ENCODE measurements at regions not wholly inside any gene's neighbourhood (a gene's known extent, or its start where the extent isn't known, plus 50 kb on each side); places are given as distances from the start of the nearest gene placed in this dataset.

GRCh38 chr10:21184216-21184615 is 287.1 kb upstream of the NEBL start:
- H4K20me1 ChIP-seq (ENCODE audit: control insufficient read depth, insufficient read depth), result no peaks in the 10 kb centered on the region
- ATAC-seq, result no peak
- no peak overlapping the region for H3K9ac ChIP-seq (ENCODE audit: control insufficient read depth, insufficient read depth, low read length)
- no peak overlapping the region for H3K4me3 ChIP-seq
- CTCF ChIA-PET, result no interaction called here
- no peak overlapping the region for H2AFZ ChIP-seq (ENCODE audit: control insufficient read depth, low read depth, low read length)
- H3K4me1 ChIP-seq (ENCODE audit: control insufficient read depth, insufficient read depth, low read length), result no peaks in the 10 kb centered on the region
- DNase-seq (ENCODE audit: low read depth, low spot score), result no peak
- RAD21 ChIA-PET (ENCODE audit: unreplicated experiment), result no interaction called here
- TF ChIP-seq SMAD5 (IDR thresholded peaks at IDR 0.05; ENCODE audit: low read depth) (no peak), MTA2 (IDR thresholded peaks at IDR 0.05; ENCODE audit: low read depth) (no peak), SPI1 (IDR thresholded peaks at IDR 0.05; ENCODE audit: borderline replicate concordance, insufficient read depth, low read depth, low read length) (no peak)
- TF ChIP-seq, protein P1, sequence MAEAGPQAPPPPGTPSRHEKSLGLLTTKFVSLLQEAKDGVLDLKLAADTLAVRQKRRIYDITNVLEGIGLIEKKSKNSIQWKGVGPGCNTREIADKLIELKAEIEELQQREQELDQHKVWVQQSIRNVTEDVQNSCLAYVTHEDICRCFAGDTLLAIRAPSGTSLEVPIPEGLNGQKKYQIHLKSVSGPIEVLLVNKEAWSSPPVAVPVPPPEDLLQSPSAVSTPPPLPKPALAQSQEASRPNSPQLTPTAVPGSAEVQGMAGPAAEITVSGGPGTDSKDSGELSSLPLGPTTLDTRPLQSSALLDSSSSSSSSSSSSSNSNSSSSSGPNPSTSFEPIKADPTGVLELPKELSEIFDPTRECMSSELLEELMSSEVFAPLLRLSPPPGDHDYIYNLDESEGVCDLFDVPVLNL (IDR thresholded peaks at IDR 0.05; ENCODE audit: low read depth, low read length), result no peak
- TF ChIP-seq, protein P2, sequence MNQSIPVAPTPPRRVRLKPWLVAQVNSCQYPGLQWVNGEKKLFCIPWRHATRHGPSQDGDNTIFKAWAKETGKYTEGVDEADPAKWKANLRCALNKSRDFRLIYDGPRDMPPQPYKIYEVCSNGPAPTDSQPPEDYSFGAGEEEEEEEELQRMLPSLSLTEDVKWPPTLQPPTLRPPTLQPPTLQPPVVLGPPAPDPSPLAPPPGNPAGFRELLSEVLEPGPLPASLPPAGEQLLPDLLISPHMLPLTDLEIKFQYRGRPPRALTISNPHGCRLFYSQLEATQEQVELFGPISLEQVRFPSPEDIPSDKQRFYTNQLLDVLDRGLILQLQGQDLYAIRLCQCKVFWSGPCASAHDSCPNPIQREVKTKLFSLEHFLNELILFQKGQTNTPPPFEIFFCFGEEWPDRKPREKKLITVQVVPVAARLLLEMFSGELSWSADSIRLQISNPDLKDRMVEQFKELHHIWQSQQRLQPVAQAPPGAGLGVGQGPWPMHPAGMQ (IDR thresholded peaks at IDR 0.05; ENCODE audit: borderline replicate concordance), result no peak
- no peak for FAIRE-seq
- no TSS peak for BruUV-seq (replicated peaks)
- POLR2A ChIA-PET, result no interaction called here
- SMC1A ChIA-PET (ENCODE audit: uncharacterized antibody, unreplicated experiment), result no interaction called here
- in situ Hi-C loops (cut with MboI), result no loop called here
- no peaks in the 10 kb centered on the region for H3K79me2 ChIP-seq (ENCODE audit: control insufficient read depth, insufficient read depth, low read length)
- H3K9me3 ChIP-seq (replicated peaks; ENCODE audit: control insufficient read depth, insufficient read depth, low read length), result no peaks in the 10 kb centered on the region
- no peaks in the 10 kb centered on the region for H3K27me3 ChIP-seq (replicated peaks in 1 of 2; ENCODE audit: control insufficient read depth in 2 of 2, insufficient read depth in 2 of 2, low read length in 1 of 2)
- H3K36me3 ChIP-seq (ENCODE audit: control insufficient read depth in 2 of 2, insufficient read depth in 2 of 2, low read length in 1 of 2), result no peaks in the 10 kb centered on the region
- no peak overlapping the region for H3K4me2 ChIP-seq (ENCODE audit: control insufficient read depth, insufficient read depth)
- intact Hi-C loops (cut with micrococcal nuclease; ENCODE audit: unreplicated experiment), result no loop called here
- 50% methylated on average over 2 of the region's 2 CpGs for WGBS (ENCODE audit: insufficient coverage, insufficient replicate concordance, low lambda C conversion rate, missing lambda C conversion rate)
- no peak overlapping the region for H3K27ac ChIP-seq (ENCODE audit: control insufficient read depth, insufficient read depth)

GRCh38 chr10:21183025-21183424 is 285.9 kb upstream of the NEBL start:
- Histone ChIP-seq H3K27ac (ENCODE audit: control insufficient read depth, insufficient read depth) (no peak overlapping the region), H4K20me1 (ENCODE audit: control insufficient read depth, insufficient read depth) (no peaks in the 10 kb centered on the region), H3K4me3 (no peak overlapping the region), H3K4me2 (ENCODE audit: control insufficient read depth, insufficient read depth) (no peak overlapping the region), H3K4me1 (ENCODE audit: control insufficient read depth, insufficient read depth, low read length) (no peaks in the 10 kb centered on the region), H3K9ac (ENCODE audit: control insufficient read depth, insufficient read depth, low read length) (no peak overlapping the region), H2AFZ (ENCODE audit: control insufficient read depth, low read depth, low read length) (no peak overlapping the region), H3K9me3 (replicated peaks; ENCODE audit: control insufficient read depth, insufficient read depth, low read length) (no peaks in the 10 kb centered on the region), H3K27me3 (replicated peaks in 1 of 2; ENCODE audit: control insufficient read depth in 2 of 2, insufficient read depth in 2 of 2, low read length in 1 of 2) (no peaks in the 10 kb centered on the region), H3K36me3 (ENCODE audit: control insufficient read depth in 2 of 2, insufficient read depth in 2 of 2, low read length in 1 of 2) (no peaks in the 10 kb centered on the region), H3K79me2 (ENCODE audit: control insufficient read depth, insufficient read depth, low read length) (no peaks in the 10 kb centered on the region)
- no peak for FAIRE-seq
- WGBS (ENCODE audit: insufficient coverage, insufficient replicate concordance, low lambda C conversion rate, missing lambda C conversion rate), result 11% methylated on average over 5 of the region's 5 CpGs
- no peak for DNase-seq (ENCODE audit: low read depth, low spot score)
- intact Hi-C loops (cut with micrococcal nuclease; ENCODE audit: unreplicated experiment), result no loop called here
- in situ Hi-C loops (cut with MboI), result no loop called here
- POLR2A ChIA-PET, result no interaction called here
- TF ChIP-seq HDGF (IDR thresholded peaks at IDR 0.05) (no peak), NFYB (IDR thresholded peaks at IDR 0.05; ENCODE audit: insufficient read depth, low read depth, low read length) (no peak)
- TF ChIP-seq, protein P3, sequence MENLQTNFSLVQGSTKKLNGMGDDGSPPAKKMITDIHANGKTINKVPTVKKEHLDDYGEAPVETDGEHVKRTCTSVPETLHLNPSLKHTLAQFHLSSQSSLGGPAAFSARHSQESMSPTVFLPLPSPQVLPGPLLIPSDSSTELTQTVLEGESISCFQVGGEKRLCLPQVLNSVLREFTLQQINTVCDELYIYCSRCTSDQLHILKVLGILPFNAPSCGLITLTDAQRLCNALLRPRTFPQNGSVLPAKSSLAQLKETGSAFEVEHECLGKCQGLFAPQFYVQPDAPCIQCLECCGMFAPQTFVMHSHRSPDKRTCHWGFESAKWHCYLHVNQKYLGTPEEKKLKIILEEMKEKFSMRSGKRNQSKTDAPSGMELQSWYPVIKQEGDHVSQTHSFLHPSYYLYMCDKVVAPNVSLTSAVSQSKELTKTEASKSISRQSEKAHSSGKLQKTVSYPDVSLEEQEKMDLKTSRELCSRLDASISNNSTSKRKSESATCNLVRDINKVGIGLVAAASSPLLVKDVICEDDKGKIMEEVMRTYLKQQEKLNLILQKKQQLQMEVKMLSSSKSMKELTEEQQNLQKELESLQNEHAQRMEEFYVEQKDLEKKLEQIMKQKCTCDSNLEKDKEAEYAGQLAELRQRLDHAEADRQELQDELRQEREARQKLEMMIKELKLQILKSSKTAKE (IDR thresholded peaks at IDR 0.05; ENCODE audit: low read depth, poor library complexity, severe bottlenecking), result no peak
- SMC1A ChIA-PET (ENCODE audit: uncharacterized antibody, unreplicated experiment), result no interaction called here
- no peak for ATAC-seq
- CTCF ChIA-PET, result no interaction called here
- BruUV-seq (replicated peaks), result no TSS peak
- RAD21 ChIA-PET (ENCODE audit: unreplicated experiment), result no interaction called here
